Uterus (tissue), 2 donors: ENCODE measurements at regions not wholly inside any gene's neighbourhood (a gene's known extent, or its start where the extent isn't known, plus 50 kb on each side); places are given as distances from the start of the nearest gene placed in this dataset.

Experiments
- CTCF ChIP-seq, 4 experiments: fragments of 200-600 bp in 2 of 4; fragments of 450-650 bp in 2 of 4; sonication (generic) in 2 of 4; IDR thresholded peaks; one replicate each; pipeline ENCODE4 v1.5.1; 2016 to 2019; ENCODE audit warnings: antibody characterized with exemption in 4 of 4, mild to moderate bottlenecking in 2 of 4, moderate library complexity in 1 of 4
- POLR2A ChIP-seq, 2 donors: fragments of 450-650 bp; IDR thresholded peaks; one replicate each; pipeline ENCODE4 v1.6.1; 2016; ENCODE audit warnings: antibody characterized with exemption in 2 of 2, mild to moderate bottlenecking in 1 of 2, moderate library complexity in 1 of 2

DNA sequence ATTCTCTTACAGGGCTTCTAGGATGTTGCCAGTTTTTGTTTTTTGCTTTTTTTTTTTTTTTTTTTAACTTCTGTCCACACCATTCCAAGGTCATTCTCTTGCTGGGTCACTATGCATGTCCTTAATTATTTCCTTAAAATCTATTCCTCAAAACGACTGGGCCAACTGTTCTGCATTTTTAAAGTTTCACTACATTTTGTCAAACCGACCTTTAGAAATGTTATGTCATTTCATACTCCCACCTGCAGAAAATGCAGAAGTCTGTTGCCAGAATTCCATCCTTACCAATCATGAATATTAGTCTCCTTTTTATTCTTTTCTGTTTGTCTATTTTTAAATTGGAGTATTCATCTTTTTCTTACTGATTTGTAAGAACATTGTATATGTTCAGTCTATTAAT lies 295.5 kb downstream of the ZSWIM6 start:
- TF ChIP-seq CTCF (IDR thresholded peaks at IDR 0.05) (no peak), POLR2A (IDR thresholded peaks at IDR 0.05) (no peak)
